Posterior vena cava (tissue), 2 donors: ENCODE measurements at regions not wholly inside any gene's neighbourhood (a gene's known extent, or its start where the extent isn't known, plus 50 kb on each side); places are given as distances from the start of the nearest gene placed in this dataset.

ENCODE experiments used
- DNase-seq: peaks from one replicate; pipeline ENCODE4 v3.0.0-alpha.2; 2020; ENCODE audit warnings: low spot score
- intact Hi-C, 2 donors: fragments of 100-400 bp; cut with DNase I; formaldehyde crosslinking; loops; one replicate each; pipeline versions ENCODE4 v1.14.1 to v1.14.2; 2022 to 2023
- donor health status: DM: yes; HTN: yes; CAD: no.
- donor health status: DM: yes; HTN: yes; CAD: no.

DNA sequence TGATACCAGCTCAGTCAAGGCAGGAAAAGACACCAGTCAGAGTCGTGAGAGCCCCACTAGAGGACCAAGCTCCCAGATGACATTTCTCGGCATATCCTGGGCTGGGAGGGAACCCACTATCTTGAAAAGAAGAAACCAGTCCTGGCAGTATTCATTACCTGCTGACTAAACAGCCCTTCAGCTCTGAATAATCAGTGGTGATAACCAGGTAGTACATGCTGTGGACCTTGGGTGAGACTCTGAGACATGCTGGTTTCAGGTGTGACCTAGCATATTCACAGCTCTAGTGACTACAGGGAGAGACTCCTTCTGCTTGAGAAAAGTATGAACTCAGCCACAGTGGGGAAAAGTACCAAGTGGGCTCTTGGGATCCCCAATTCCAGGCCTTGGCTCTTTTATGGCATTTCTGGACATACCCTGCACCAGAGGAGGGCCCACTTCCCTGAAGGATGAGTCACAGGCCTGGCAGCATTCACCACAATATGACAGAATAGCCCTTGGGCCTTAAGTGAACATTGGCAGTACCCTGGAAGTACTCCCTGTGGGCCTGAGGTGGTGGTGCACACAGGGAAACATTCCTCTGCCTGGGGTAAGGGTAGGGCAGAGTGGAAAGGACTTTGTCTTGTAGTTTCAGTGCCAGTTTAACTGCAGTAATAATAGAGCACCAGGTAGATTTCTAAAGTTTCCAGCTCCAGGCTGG is 82.6 kb upstream of the SLC38A4 start:
- intact Hi-C loops: no loop called here
- DNase-seq: peak; percentile 32

DNA sequence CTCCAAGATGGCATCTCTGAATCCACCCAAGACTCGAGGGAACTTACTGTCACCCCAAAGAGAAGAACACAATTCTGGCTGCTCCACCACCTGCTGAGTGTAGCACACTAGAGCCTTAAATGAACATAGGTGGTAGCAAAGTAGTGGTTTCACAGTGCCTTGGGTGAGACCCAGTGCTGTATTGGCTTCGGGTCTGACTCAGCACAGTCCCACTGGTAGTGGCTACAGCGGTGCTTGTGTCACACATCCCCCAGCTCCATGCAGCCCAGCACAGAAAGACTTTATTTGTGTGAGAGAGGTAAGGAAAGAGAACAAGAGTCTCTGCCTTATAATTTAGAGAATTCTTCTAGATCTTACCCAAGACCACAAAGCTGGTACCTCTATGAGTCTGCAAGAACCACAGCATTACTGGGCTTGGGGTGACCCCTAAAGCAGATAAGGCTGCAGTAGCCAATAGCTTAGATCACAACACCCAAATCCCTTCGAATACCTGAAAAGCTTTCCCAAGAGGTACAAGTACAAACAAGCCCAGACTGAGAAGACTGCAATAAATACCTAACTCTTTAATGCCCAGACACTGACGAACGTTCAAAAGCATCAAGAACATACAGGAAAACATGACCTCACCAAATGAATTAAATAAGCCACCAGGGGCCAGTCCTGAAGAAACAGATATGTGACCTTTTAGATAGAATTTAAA is 83.3 kb upstream of the SLC38A4 start:
- DNase-seq: peak; percentile 43
- intact Hi-C loops: no loop called here

DNA sequence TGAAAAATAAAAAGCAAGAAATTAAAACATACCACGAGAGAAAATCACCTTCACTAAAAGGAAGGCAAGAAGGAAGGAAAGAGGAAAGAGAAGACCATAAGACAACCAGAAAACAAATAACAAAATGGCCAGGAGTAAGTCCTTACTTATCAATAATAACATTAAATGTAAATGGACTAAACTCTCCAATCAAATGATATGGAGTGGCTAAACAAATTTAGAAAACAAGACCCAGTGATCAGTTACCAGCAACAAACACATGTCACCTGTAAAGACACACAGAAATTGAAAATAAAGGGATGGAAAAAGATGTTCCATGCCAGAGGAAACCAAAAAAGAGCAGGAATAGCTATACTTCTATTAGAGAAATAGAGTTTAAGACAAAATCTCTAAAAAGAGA is 85.0 kb upstream of the SLC38A4 start:
- no peak for DNase-seq
- intact Hi-C loops: no loop called here

DNA sequence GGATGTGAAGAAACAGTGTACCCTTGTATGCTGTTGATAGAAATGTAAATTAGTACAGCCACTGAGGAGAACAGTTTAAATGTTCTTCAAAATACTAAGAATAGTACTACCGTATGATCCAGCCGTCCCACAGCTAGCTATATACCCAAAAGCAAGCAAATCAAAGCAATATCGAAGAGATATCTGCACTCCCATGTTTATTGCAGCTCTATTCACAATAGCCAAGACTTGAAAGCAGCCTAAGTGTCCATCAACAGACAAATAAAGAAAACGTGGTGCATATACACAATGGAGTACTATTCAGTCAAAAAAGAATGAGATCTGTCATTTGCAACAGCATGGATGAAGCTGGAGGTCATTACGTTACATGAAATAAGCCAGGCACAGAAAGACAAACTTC is 88.5 kb upstream of the SLC38A4 start:
- DNase-seq: no peak
- intact Hi-C loops: no loop called here

DNA sequence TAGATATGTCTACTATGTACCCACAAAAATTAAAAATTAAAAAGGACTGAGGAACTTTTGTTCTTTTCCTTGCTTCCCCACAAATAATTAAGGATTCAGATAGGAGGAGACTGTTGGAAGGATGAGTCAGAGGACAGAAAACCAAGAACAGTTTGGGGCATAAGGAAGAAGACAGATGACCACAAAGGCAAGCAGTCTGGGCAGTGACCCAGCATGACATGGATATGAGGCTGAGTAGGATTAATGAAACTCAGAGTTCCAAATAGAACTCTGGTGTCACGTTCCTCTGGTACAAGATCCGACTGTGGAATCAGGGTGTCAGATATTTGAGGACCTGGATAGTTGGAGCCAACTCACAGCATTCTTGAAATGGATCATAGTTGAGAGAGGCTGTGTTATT is 89.3 kb upstream of the SLC38A4 start:
- peak; percentile 91 for DNase-seq
- intact Hi-C loops: no loop called here

DNA sequence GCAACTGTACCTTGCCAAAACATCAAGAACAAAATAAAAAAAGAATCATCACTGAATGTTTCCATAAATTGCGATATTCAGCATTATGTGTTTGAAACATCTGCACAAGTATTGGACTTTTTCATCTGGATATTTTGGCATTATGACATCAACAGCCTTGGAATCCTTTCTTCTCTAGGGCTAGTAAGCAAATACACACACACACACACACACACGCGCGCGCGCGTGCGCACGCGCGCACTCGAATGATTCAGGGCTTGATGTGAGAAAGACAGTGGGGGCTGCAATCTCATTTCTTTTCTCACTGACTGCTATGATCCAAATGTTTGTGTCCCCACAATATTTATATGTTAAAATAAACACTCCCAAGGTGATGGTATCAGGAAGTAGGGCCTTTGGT is 90.0 kb upstream of the SLC38A4 start:
- intact Hi-C loops: no loop called here
- no peak for DNase-seq

DNA sequence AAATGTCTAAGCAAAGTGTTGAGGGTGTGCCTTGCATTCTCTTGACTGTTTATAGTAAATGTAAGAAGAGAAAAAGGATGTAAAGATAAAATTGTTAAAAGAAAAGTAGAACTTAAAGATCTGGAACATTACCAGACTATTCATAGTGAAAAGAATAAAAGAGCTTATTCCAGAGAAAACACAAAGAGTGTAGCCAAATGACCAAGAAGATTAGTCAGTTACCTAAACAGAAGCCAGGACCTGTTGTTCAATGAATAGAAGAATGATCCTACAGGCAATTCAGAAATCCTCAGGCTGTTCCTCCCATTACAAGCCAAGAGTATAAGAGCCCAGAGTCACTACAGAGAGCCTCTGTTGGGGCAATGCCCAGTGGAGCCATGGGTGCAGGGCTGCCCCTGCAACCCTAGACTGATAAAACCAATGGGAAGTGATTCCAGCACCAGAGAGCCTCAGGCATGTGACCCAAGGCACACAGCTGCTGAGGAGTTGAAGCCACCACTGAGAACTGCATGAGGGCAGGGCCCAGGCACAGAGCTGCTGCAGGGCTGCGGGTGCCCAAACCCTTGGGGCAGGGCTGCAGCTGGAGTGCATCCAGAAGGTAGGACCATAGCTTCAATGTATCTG is 91.1 kb upstream of the SLC38A4 start:
- DNase-seq: no peak
- intact Hi-C loops: no loop called here

DNA sequence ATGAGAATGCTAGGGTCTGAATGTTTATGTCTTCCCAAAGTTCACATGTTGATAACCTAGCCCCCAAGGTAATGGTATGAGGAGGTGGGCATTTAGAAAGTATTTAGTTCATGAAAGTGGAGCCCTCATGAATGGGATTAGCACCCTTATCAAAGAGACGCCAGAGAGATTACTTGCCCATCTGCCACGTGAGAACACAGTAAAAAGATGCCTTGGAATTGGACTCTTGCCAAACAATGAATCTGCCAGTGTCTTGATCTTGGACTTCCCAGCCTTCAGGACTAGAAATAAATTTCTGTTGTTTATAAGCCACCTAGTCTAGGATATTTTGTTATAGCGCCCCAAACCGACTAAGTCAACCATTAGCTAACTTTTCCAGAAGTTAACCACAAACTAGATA is 92.0 kb upstream of the SLC38A4 start:
- intact Hi-C loops: no loop called here
- DNase-seq: no peak

DNA sequence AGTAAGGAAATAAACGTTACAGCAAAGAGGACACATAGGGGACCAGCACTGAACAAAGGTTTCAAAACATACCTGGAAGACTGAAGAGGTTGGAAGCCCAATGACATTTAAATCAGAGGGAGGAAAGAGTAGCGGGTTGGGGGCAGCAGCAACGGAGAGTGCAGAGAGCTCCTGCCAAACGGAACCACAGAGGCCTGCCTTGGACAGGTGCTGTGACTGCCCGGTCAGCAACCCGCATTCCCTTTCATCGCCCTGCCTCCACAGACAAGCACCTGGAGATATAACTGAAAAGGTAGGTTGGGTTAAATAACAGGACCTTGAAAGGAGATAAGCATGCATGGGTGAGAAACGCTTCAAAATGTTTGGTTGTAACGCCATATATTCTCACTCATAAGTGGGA is 92.8 kb upstream of the SLC38A4 start:
- DNase-seq: no peak
- intact Hi-C loops: no loop called here

DNA sequence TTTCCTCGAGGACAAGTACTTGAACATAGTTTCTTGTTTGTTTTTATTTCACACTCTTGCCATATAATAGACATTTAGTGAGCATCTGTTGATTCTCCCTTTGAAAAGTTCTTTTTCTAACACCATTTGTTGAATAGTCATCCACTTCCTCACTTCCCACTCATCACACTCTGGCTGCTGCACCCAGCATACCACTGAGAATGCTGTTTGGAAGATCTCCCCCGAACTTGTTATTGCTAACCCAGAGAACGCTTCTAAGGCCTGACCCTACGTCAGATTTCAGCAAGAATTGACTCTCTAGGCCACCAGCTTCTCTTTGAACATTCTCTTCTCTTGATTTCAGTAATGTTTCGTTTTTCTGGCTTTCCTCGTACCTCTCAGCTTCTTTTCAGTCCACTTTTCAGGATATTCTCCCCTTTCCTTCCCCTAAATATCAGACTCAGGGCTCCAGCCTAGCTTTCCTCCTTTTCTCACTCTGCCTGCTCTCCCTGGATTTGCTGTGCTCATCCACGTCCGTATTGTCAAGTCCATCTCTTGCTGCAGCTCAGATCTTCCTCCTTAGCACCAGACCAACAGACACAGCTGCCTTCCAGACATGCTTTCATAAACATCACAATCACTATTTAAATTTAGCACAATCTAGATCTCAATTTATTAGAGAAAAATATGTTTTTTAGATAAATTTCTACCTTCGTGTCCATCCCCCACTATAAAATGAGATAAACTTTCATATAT is 94.0 kb upstream of the SLC38A4 start:
- intact Hi-C loops: loop anchor here in 1 of 2 donors (10.0 kb wide), 1 partner anchor 235 kb away; no protein-coding TSS in a partner anchor
- DNase-seq: no peak

DNA sequence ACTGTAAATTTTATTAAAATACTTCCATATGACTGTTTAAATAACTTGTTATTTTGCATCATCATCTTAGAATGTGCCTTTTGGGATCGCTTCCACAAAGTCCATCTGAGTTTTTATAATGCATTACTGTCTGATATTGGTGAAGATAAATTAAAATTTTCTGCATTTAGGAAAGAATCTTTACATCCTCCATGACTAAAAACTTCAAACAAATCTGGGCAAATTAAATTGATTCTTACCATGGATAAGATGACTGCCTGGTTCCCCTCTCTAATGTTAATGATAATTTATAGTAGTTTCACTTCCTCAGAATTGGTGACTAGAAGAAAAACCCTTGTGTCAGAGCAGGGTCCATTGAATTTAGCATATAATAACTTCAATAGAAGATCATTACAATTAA is 94.7 kb upstream of the SLC38A4 start:
- intact Hi-C loops: loop anchor here in 1 of 2 donors (10.0 kb wide), 1 partner anchor 236 kb away; no protein-coding TSS in a partner anchor
- DNase-seq: no peak

DNA sequence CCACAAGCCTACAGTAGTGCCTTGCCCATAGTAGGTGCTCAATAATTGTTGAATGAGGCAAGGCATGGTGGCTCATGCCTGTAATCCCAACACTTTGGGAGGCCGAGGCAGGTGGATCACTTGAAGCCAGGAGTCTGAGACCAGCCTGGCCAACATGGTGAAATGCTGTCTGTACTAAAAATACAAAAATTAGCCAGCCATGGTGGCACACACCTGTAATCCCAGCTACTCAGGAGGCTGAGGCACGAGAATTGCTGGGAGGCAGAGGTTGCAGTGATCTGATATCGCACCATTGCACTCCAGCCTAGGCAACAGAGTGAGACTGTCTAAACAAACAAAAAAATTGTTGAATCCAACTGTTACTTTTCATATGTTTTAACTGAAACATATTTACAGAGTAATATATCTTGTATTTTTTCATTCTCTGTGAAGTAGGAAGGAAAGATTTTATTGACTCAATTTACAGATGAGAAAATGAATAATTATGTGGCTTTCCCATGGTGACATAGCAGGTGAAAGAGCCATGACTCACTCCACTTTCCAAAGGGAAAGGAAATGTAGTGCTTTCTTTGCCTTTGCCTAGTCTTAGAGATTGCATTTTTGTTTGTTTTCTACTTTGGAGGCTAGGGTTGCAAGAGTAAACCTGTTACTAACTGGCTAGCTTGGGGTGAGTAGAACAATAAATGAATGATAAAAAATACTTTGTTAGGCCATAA is 95.4 kb upstream of the SLC38A4 start:
- intact Hi-C loops: loop anchor here in 1 of 2 donors (10.0 kb wide), 1 partner anchor 236 kb away; no protein-coding TSS in a partner anchor
- DNase-seq: no peak

DNA sequence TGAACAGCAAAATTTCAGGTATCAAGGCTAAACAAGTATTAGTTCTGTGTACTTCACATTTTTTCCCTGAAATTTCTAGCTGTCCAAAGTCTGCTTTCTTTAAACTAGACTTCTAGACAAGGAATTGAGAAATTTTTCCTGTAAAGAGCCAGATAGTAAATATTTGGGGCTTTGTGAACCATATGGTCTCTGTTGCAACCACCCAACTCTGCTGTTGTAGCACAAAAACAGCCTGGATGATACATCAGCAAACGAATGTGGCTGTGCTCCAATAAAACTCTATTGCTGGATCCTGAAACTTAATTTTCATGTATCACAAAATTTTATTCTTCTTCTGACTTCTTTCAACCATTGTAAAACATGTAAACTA is 96.0 kb upstream of the SLC38A4 start:
- DNase-seq: no peak
- intact Hi-C loops: loop anchor here in 1 of 2 donors (10.0 kb wide), 1 partner anchor 237 kb away; no protein-coding TSS in a partner anchor

DNA sequence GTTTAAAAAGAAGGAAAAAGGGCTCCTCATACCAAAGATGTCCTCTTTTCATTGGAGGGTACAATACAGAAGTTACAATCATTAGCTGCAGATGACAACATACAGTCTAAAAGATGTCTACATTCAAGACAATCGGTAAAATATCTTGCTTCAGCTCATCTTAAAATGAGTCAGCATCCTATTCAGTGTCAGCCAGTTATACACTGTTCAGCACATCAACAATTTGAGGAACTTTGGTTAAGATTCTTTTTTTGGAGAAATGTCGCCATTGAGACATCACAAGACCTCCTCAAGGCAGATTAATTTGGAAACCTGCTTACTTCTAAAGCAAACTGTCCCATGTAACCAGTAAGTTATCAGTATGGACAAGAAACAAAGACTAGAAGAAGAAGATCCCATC is 100.7 kb upstream of the SLC38A4 start:
- intact Hi-C loops: loop anchor here in 1 of 2 donors (10.0 kb wide), 1 partner anchor 242 kb away; no protein-coding TSS in a partner anchor
- DNase-seq: no peak

DNA sequence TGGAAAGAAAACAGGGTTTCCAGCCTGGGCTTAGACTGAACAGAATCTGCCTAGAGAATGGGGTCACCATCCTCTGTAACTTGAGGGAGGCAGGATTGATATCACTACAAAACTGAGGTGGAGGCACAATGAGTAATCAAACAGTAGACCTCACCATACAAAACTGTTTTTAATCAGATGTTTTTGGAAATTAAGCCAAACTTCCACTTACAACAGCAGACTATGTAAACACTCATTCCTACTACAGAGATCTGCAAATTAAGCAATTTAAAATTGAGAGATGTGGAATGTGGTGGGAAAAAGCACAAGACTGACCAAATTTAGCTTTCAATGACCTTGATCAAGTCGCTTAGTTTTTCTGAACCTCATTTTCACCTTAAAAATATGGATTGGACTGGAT is 104.3 kb upstream of the SLC38A4 start:
- intact Hi-C loops: loop anchor here in 1 of 2 donors (10.0 kb wide), 1 partner anchor 255 kb away; no protein-coding TSS in a partner anchor
- no peak for DNase-seq

DNA sequence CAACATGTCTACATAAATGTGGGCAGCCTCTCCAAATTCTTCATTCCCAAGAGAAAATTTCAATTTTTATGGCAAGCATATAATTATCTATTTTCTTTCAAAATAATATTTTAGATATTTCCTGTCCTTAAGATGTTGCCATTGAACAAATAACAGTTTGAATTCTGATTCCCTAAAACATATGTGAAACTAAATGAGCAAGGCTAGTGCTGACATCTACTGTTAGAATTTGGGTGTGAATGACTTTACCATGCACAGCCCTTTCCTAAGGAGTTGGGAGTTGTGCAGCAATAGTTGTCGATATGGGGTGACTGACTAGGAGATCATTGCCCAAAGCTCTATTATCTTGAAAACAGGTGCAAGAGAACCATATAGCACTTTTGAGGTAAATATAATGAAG is 108.2 kb upstream of the SLC38A4 start:
- DNase-seq: no peak
- intact Hi-C loops: loop anchor here in 1 of 2 donors (10.0 kb wide), 1 partner anchor 259 kb away; no protein-coding TSS in a partner anchor

DNA sequence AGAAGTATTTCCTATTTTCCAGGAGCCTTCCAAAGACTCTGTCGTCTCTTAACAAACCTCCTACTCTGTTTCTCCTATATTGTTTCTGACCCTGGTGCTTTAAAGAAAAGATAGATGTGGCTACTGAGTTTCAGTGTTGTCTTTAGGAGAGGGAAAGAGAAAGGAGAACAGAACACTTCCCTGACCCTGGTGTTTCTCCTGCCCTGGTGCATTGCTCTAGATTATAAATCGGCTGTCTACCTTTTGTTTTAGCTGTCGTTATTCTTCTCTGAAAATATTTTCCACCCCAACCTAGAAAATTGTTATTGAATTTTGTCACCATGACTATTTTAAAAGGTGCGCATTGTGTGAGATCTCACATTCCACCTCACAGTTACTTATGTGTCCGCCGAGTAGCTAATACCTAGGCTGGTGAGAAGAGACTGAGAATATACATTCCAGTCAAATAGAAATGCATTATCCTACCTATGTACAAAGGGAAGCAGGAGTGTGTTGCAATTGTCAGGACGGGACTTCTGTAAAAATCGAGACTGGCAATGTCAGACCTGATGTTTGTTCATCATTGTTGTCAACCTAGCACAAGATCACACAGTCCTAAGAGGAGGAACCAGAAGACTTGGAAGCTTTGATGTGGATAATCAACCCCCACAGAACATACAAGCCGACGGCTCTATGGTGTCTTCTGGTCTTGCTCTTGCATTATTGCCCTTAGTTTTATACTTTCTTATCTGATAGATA is 108.7 kb upstream of the SLC38A4 start:
- intact Hi-C loops: loop anchor here in 1 of 2 donors (10.0 kb wide), 1 partner anchor 260 kb away; no protein-coding TSS in a partner anchor
- no peak for DNase-seq

DNA sequence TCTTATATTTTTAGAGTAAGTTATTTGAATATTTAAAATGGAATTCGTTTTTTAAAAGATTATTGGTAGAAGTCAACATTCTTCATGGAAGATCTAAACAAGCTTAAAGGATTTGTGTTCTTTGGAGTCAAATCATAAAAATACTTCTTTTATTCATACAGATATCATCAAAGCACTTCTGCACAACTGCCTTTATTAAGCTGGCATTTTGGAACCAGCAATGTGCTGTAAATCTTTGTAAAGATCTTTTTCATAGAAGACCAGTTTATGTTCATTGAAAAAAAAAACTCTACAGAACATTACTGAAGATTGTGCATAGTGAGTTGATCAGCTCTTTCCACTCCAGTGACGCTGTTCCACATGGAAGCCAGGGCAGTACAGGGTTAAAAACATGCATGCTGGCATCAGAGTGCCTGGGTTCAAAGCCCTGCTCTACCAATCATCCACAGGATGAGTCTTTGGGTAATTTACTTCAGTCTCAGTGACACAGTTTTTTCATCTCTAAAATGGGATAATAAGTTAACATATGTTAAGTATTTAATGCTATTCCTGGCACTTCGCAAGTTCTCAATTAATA is 109.6 kb upstream of the SLC38A4 start:
- no peak for DNase-seq
- intact Hi-C loops: loop anchor here in 1 of 2 donors (10.0 kb wide), 1 partner anchor 261 kb away; no protein-coding TSS in a partner anchor
